Endothelial cell of umbilical vein (primary cell): ENCODE measurements at regions not wholly inside any gene's neighbourhood (a gene's known extent, or its start where the extent isn't known, plus 50 kb on each side); places are given as distances from the start of the nearest gene placed in this dataset.
"Not testable (repeated sequence)": the region's sequence is repeated elsewhere in the genome, so short reads cannot be mapped to it uniquely, and the experiment has no call there.

Experiments used
- BruUV-seq: library from RNA; stranded (reverse); fragments of 400-500 nt; replicated peaks from 2 replicates; lab custom pipeline; 2021; lab: Mats Ljungman, UMichigan
- CTCF ChIA-PET: fragments of 300-600, 350-600 bp; sonication (Branson Sonifier 250); formaldehyde crosslinking; loops from one replicate; lab custom pipeline; 2021; ENCODE audit warnings: antibody characterized with exemption, inconsistent platforms; lab: Charles Lee
- POLR2A ChIA-PET: fragments of 300-600, 350-600 bp; sonication (Branson Sonifier 250); formaldehyde crosslinking; loops from one replicate; lab custom pipeline; 2021; ENCODE audit warnings: antibody characterized with exemption, inconsistent platforms; lab: Charles Lee
- DNase-seq: peaks from one replicate; pipeline ENCODE4 v3.0.0-alpha.2; 2011; ENCODE audit warnings: low read depth, low spot score
- FAIRE-seq: peaks from 2 replicates; lab custom pipeline; 2011; peaks lifted over from hg19 to GRCh38; lab: Jason Lieb, UNC
- H2AFZ ChIP-seq: 2 replicates; pipeline ENCODE4 v1.6.0; 2012; ENCODE audit warnings: low read depth, low read length, control low read depth, inconsistent platforms
- H3K27ac ChIP-seq: 2 replicates; pipeline ENCODE4 v1.5.1; 2011; ENCODE audit warnings: low read depth, mild to moderate bottlenecking, control low read depth, low read length, moderate library complexity; ENCODE audit not compliant: insufficient read depth
- H3K27me3 ChIP-seq, 2 experiments: 2 replicates each; pipeline versions ENCODE4 v1.6.0 to v1.6.1; 2011; ENCODE audit warnings: low read length in 2 of 2, mixed read lengths in 1 of 2; ENCODE audit not compliant: control insufficient read depth in 2 of 2, insufficient read depth in 2 of 2
- H3K36me3 ChIP-seq, 2 experiments: 2 replicates in 1 of 2; 3 replicates in 1 of 2; pipeline ENCODE4 v1.5.1; 2011; ENCODE audit warnings: low read length in 2 of 2, mild to moderate bottlenecking in 1 of 2, moderate library complexity in 1 of 2; ENCODE audit not compliant: control insufficient read depth in 2 of 2, insufficient read depth in 2 of 2; ENCODE audit errors: extremely low read depth in 1 of 2
- H3K4me1 ChIP-seq: 3 replicates; pipeline ENCODE4 v1.5.1; 2011; ENCODE audit warnings: mild to moderate bottlenecking, low read length; ENCODE audit not compliant: control insufficient read depth, insufficient read depth; ENCODE audit errors: extremely low read depth
- H3K4me2 ChIP-seq: 2 replicates; pipeline ENCODE4 v1.6.1; 2011; ENCODE audit warnings: low read length, control low read depth, mixed read lengths; ENCODE audit not compliant: insufficient read depth
- H3K4me3 ChIP-seq, 3 experiments: fragments of 200-600 bp in 1 of 3; sonication (generic), shearing (Covaris generic) in 1 of 3; replicated peaks in 1 of 3; 2 replicates each; pipeline ENCODE4 v1.5.1; 2011 to 2016; ENCODE audit warnings: control low read depth in 3 of 3, low read length in 3 of 3, mild to moderate bottlenecking in 2 of 3, inconsistent platforms in 1 of 3, low read depth in 1 of 3, moderate library complexity in 1 of 3; ENCODE audit not compliant: insufficient read depth in 1 of 3
- H3K79me2 ChIP-seq: 2 replicates; pipeline ENCODE4 v1.6.0; 2012; ENCODE audit warnings: low read length, inconsistent platforms; ENCODE audit not compliant: control insufficient read depth, insufficient read depth
- H3K9ac ChIP-seq: replicated peaks from 2 replicates; pipeline ENCODE3; 2011; ENCODE audit warnings: low read length, control low read depth; ENCODE audit not compliant: insufficient read depth; ENCODE audit errors: extremely low read depth
- H3K9me1 ChIP-seq: replicated peaks from 3 replicates; pipeline ENCODE4 v1.6.0; 2011; ENCODE audit warnings: mild to moderate bottlenecking, low read length; ENCODE audit not compliant: control insufficient read depth, insufficient read depth; ENCODE audit errors: extremely low read depth
- H3K9me3 ChIP-seq: replicated peaks from 2 replicates; pipeline ENCODE4 v1.5.1; 2012; ENCODE audit warnings: low read length, inconsistent platforms; ENCODE audit not compliant: control insufficient read depth, insufficient read depth
- H4K20me1 ChIP-seq: replicated peaks from 2 replicates; pipeline ENCODE3; 2011; ENCODE audit warnings: mild to moderate bottlenecking, low read length; ENCODE audit not compliant: control insufficient read depth, insufficient read depth; ENCODE audit errors: extremely low read depth
- dilution Hi-C: fragments of 300-500 bp; cut with MboI; formaldehyde crosslinking; loops from one replicate; pipeline ENCODE4 v1.15.0; 2019; ENCODE audit warnings: low sequenced_read_pairs; ENCODE audit not compliant: extremely low pct_ligation_motif_present
- intact Hi-C: fragments of 100-400 bp; cut with micrococcal nuclease; formaldehyde crosslinking; loops from one replicate; pipeline ENCODE4 v1.10.0; 2022

- H3K27me3 ChIP-seq, DNase-seq, FAIRE-seq, POLR2A ChIA-PET, intact Hi-C loops, H4K20me1 ChIP-seq, H3K36me3 ChIP-seq, BruUV-seq, H3K79me2 ChIP-seq, H3K9me1 ChIP-seq, dilution Hi-C loops, H3K27ac ChIP-seq, H3K4me1 ChIP-seq, H3K9me3 ChIP-seq, H3K9ac ChIP-seq, H3K4me3 ChIP-seq, H3K4me2 ChIP-seq, H2AFZ ChIP-seq: not testable (repeated sequence)
- CTCF ChIA-PET = interaction anchor here (1.3 kb wide), 1 partner anchor 99 kb away, joined by 4 read pairs; no protein-coding TSS in a partner anchor
These were observed 270.4 kb upstream of the TLE3 start for GRCh38 chr15:70367913-70368705.

GRCh38 chr15:70364023-70364422, 266.3 kb upstream of the TLE3 start:
- H3K4me3 ChIP-seq, H3K27ac ChIP-seq, H2AFZ ChIP-seq, H4K20me1 ChIP-seq, DNase-seq, FAIRE-seq, H3K79me2 ChIP-seq, H3K9me1 ChIP-seq, BruUV-seq, dilution Hi-C loops, H3K27me3 ChIP-seq, H3K9ac ChIP-seq, H3K36me3 ChIP-seq, H3K4me1 ChIP-seq, H3K4me2 ChIP-seq, H3K9me3 ChIP-seq: not testable (repeated sequence)
- intact Hi-C loops = loop anchor here (5.0 kb wide), 1 partner anchor 787 kb away; no protein-coding TSS in a partner anchor
- ChIA-PET POLR2A (interaction anchor here (0.6 kb wide), 1 partner anchor 267 kb away, joined by 3 read pairs; no protein-coding TSS in a partner anchor), CTCF (interaction anchor here (0.9 to 2.2 kb wide), 12 partner anchors 90 to 888 kb away, joined by 3 to 22 read pairs (median 4); no protein-coding TSS in a partner anchor)
